COLO668 (cell line): ENCODE measurements at regions not wholly inside any gene's neighbourhood (a gene's known extent, or its start where the extent isn't known, plus 50 kb on each side); places are given as distances from the start of the nearest gene placed in this dataset.

ENCODE experiments used
- DNase-seq: peaks from one replicate; lab custom pipeline; 2025; ENCODE audit not compliant: unreplicated experiment; lab: John Stamatoyannopoulos, UW

- DNase-seq, result peak; percentile 23
Observed at GRCh38 chr10:21329995-21330627, 195.4 kb downstream of the SKIDA1 start.

GRCh38 chr10:21327289-21327993 lies 198.0 kb downstream of the SKIDA1 start:
- no peak for DNase-seq

GRCh38 chr10:21326594-21327288 lies 198.7 kb downstream of the SKIDA1 start:
- no peak for DNase-seq

GRCh38 chr10:21318540-21319167 lies 206.8 kb downstream of the SKIDA1 start:
- peak; percentile 24 for DNase-seq

GRCh38 chr10:21317902-21318301 lies 207.6 kb downstream of the SKIDA1 start:
- no peak for DNase-seq

GRCh38 chr10:21315645-21316220 lies 209.7 kb downstream of the SKIDA1 start:
- no peak for DNase-seq

- no peak for DNase-seq
Observed at GRCh38 chr10:21314906-21315644, 210.4 kb downstream of the SKIDA1 start.

GRCh38 chr10:21314111-21314626 lies 211.3 kb downstream of the SKIDA1 start:
- no peak for DNase-seq

- no peak for DNase-seq
Observed at GRCh38 chr10:21313691-21314090, 211.8 kb downstream of the SKIDA1 start.

GRCh38 chr10:21311426-21311825 lies 214.1 kb downstream of the SKIDA1 start:
- DNase-seq, result no peak

- DNase-seq, result no peak
Observed at GRCh38 chr10:21309427-21309826, 216.1 kb downstream of the SKIDA1 start.

- no peak for DNase-seq
Observed at GRCh38 chr10:21308946-21309345, 216.5 kb downstream of the SKIDA1 start.

- no peak for DNase-seq
Observed at GRCh38 chr10:21308018-21308417, 217.5 kb downstream of the SKIDA1 start.

GRCh38 chr10:21304608-21305007 lies 220.9 kb downstream of the SKIDA1 start:
- DNase-seq, result no peak

- no peak for DNase-seq
Observed at GRCh38 chr10:21304198-21304597, 221.3 kb downstream of the SKIDA1 start.

- DNase-seq, result no peak
Observed at GRCh38 chr10:21300551-21300950, 224.9 kb downstream of the SKIDA1 start.

- DNase-seq, result no peak
Observed at GRCh38 chr10:21299330-21299729, 226.2 kb downstream of the SKIDA1 start.

- DNase-seq, result no peak
Observed at GRCh38 chr10:21298701-21299100, 226.8 kb downstream of the SKIDA1 start.

GRCh38 chr10:21297603-21298383 lies 227.7 kb downstream of the SKIDA1 start:
- no peak for DNase-seq
